ENCODE measurements at regions not wholly inside any gene's neighbourhood (a gene's known extent, or its start where the extent isn't known, plus 50 kb on each side); places are given as distances from the start of the nearest gene placed in this dataset.
"Not testable (repeated sequence)": the region's sequence is repeated elsewhere in the genome, so short reads cannot be mapped to it uniquely, and the experiment has no call there.

DNA sequence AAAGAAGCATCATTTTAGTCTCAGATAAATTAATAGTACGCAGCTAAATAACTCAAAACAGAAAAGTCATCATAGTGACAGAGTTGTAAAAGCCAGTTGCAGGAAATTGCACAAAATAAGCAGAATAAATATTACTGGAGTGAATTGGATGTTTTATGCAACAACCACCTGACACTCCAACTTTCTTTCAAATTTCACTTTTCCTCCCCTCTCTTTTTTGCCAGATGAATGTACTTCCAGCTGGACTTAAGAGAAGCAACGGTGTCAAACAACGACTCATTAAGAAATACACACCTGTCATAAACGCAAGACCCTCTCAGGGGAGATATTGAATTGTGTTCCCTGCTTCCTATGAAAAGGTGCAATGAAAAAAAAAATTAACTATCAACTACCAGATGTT lies 120.2 kb upstream of the HCCS start:
- Histone ChIP-seq H3K4ac (ENCODE audit: low read depth in 1 of 2, low read length in 2 of 2) (no peak overlapping the region), H3K9ac (ENCODE audit: low read length) (no peak overlapping the region), H3K4me2 (ENCODE audit: low read length, poor library complexity, severe bottlenecking) (no peak overlapping the region), H2AK5ac (ENCODE audit: low read length, severe bottlenecking) (no peak overlapping the region), H3K79me1 (replicated peaks; ENCODE audit: low read length, poor library complexity, severe bottlenecking) (no peaks in the 10 kb centered on the region), H3K36me3 (ENCODE audit: control insufficient read depth in 1 of 2, insufficient read depth in 2 of 2, low read depth in 1 of 2, low read length in 2 of 2) (no peaks in the 10 kb centered on the region), H2BK5ac (ENCODE audit: low read depth, low read length, poor library complexity, severe bottlenecking) (no peak overlapping the region), H3K18ac (ENCODE audit: low read depth in 1 of 2, low read length in 2 of 2) (no peak overlapping the region), H3K4me3 (ENCODE audit: insufficient read depth in 1 of 2, low read depth in 1 of 2, low read length in 2 of 2) (no peak overlapping the region), H2AFZ (ENCODE audit: low read depth, low read length) (no peak overlapping the region), H4K8ac (ENCODE audit: low read length) (no peak overlapping the region), H3K4me1 (ENCODE audit: control insufficient read depth, insufficient read depth, low read depth, low read length) (no peaks in the 10 kb centered on the region), H3K27me3 (ENCODE audit: control insufficient read depth in 1 of 2, insufficient read depth in 1 of 2, low read length in 2 of 2) (no peaks in the 10 kb centered on the region), H3K23ac (ENCODE audit: low read length in 2 of 2) (no peak overlapping the region), H3K9me3 (ENCODE audit: control insufficient read depth, low read length) (no peaks in the 10 kb centered on the region), H3K27ac (ENCODE audit: low read length, poor library complexity, severe bottlenecking) (no peak overlapping the region), H2BK12ac (ENCODE audit: low read length in 2 of 2) (no peak overlapping the region), H4K91ac (ENCODE audit: low read length) (no peak overlapping the region), H2BK15ac (ENCODE audit: low read depth, poor library complexity, severe bottlenecking) (no peak overlapping the region), H2BK120ac (ENCODE audit: low read depth, low read length) (no peak overlapping the region), H3K14ac (ENCODE audit: low read length in 2 of 2) (no peak overlapping the region)
- 92% methylated on average over 2 of the region's 4 CpGs for WGBS
- no peak for DNase-seq

DNA sequence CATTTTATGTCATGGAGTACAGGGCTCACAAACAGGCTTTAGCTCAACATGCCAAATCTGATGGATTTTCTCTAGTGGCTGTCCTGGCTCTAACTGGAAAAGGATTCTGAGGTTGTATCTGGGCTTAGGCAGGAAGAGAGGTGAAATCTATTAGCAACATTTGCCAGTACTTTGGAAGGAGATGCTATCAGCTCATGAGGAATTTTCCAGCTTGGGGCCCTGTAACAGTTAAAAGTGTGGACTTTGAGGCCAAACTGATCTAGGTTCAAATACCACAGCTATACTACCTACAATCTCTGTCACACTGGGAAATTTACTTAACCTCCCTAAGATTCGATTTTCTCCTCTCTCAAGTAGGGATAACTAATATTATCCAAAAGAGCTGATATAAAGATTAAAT lies 119.0 kb upstream of the HCCS start:
- WGBS = no CpG with 5 or more reads among the region's 1 CpG

DNA sequence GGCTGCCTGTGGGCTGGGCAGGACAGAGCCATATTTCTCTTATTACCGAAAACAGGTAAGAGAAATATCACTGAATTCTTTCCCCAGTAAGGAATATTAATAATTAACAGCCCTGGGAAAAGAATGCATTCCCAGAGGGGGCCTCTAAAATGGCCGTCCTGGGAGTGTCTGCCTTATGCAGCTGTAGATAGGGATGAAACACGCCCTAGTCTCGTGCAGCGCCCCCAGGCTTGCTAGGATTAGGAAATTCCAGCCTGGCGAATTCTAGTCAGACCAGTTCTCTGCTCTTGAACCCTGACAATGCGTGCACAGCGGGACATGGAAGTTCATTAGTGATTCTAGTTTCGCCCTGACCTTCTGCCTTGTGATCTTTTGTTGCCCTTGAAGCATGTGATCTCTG lies 104.1 kb upstream of the HCCS start:
- H2BK120ac ChIP-seq (ENCODE audit: low read depth, low read length); H3K36me3 ChIP-seq (ENCODE audit: control insufficient read depth in 1 of 2, insufficient read depth in 2 of 2, low read depth in 1 of 2, low read length in 2 of 2); H2BK12ac ChIP-seq (ENCODE audit: low read length in 2 of 2); H3K9ac ChIP-seq (ENCODE audit: low read length); H2BK5ac ChIP-seq (ENCODE audit: low read depth, low read length, poor library complexity, severe bottlenecking); H3K27ac ChIP-seq (ENCODE audit: low read length, poor library complexity, severe bottlenecking); H2AK5ac ChIP-seq (ENCODE audit: low read length, severe bottlenecking); H3K23ac ChIP-seq (ENCODE audit: low read length in 2 of 2); H2AFZ ChIP-seq (ENCODE audit: low read depth, low read length); DNase-seq; H3K4me2 ChIP-seq (ENCODE audit: low read length, poor library complexity, severe bottlenecking); H3K14ac ChIP-seq (ENCODE audit: low read length in 2 of 2); H3K27me3 ChIP-seq (ENCODE audit: control insufficient read depth in 1 of 2, insufficient read depth in 1 of 2, low read length in 2 of 2); H3K79me1 ChIP-seq (replicated peaks; ENCODE audit: low read length, poor library complexity, severe bottlenecking); H3K18ac ChIP-seq (ENCODE audit: low read depth in 1 of 2, low read length in 2 of 2); H3K4me1 ChIP-seq (ENCODE audit: control insufficient read depth, insufficient read depth, low read depth, low read length); H3K4me3 ChIP-seq (ENCODE audit: insufficient read depth in 1 of 2, low read depth in 1 of 2, low read length in 2 of 2); H4K8ac ChIP-seq (ENCODE audit: low read length); H2BK15ac ChIP-seq (ENCODE audit: low read depth, poor library complexity, severe bottlenecking); H4K91ac ChIP-seq (ENCODE audit: low read length); H3K4ac ChIP-seq (ENCODE audit: low read depth in 1 of 2, low read length in 2 of 2); H3K9me3 ChIP-seq (ENCODE audit: control insufficient read depth, low read length): not testable (repeated sequence)
- 92% methylated on average over 2 of the region's 9 CpGs for WGBS

More for the DNA sequence above, 119.0 kb upstream of the HCCS start:
- Histone ChIP-seq H3K36me3 (ENCODE audit: control insufficient read depth in 1 of 2, insufficient read depth in 2 of 2, low read depth in 1 of 2, low read length in 2 of 2) (no peaks in the 10 kb centered on the region), H3K4ac (ENCODE audit: low read depth in 1 of 2, low read length in 2 of 2) (no peak overlapping the region), H3K14ac (ENCODE audit: low read length in 2 of 2) (no peak overlapping the region), H3K4me3 (ENCODE audit: insufficient read depth in 1 of 2, low read depth in 1 of 2, low read length in 2 of 2) (no peak overlapping the region), H3K9ac (ENCODE audit: low read length) (no peak overlapping the region), H2BK12ac (ENCODE audit: low read length in 2 of 2) (no peak overlapping the region), H3K79me1 (replicated peaks; ENCODE audit: low read length, poor library complexity, severe bottlenecking) (no peaks in the 10 kb centered on the region), H3K23ac (ENCODE audit: low read length in 2 of 2) (no peak overlapping the region), H3K27me3 (ENCODE audit: control insufficient read depth in 1 of 2, insufficient read depth in 1 of 2, low read length in 2 of 2) (no peaks in the 10 kb centered on the region), H3K4me1 (ENCODE audit: control insufficient read depth, insufficient read depth, low read depth, low read length) (no peaks in the 10 kb centered on the region), H3K27ac (ENCODE audit: low read length, poor library complexity, severe bottlenecking) (no peak overlapping the region), H4K8ac (ENCODE audit: low read length) (no peak overlapping the region), H2AK5ac (ENCODE audit: low read length, severe bottlenecking) (no peak overlapping the region), H2BK15ac (ENCODE audit: low read depth, poor library complexity, severe bottlenecking) (no peak overlapping the region), H3K18ac (ENCODE audit: low read depth in 1 of 2, low read length in 2 of 2) (no peak overlapping the region), H3K4me2 (ENCODE audit: low read length, poor library complexity, severe bottlenecking) (no peak overlapping the region), H4K91ac (ENCODE audit: low read length) (no peak overlapping the region), H2BK120ac (ENCODE audit: low read depth, low read length) (no peak overlapping the region), H3K9me3 (ENCODE audit: control insufficient read depth, low read length) (no peaks in the 10 kb centered on the region), H2AFZ (ENCODE audit: low read depth, low read length) (no peak overlapping the region), H2BK5ac (ENCODE audit: low read depth, low read length, poor library complexity, severe bottlenecking) (no peak overlapping the region)
- no peak for DNase-seq

DNA sequence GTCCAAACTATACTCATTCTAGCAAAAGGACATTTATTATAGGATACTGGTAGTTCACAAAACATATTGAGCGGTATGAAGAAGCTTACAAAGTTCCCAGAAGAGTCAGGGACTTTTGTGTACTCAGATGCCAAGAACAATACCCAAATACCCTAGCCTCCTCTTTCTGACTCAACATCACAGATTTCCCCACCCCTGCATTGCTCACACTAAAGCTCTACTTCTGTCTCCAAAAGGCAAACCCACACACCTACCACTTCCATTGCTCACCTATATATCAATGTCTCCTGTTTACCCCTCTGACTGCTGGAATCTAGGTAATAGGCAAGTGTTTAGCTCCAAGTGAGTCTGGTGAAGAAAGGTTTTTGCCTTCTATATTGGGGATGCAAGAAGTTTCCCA lies 100.7 kb upstream of the HCCS start:
- no peak overlapping the region for H2BK12ac ChIP-seq (ENCODE audit: low read length in 2 of 2)
- no peaks in the 10 kb centered on the region for H3K27me3 ChIP-seq (ENCODE audit: control insufficient read depth in 1 of 2, insufficient read depth in 1 of 2, low read length in 2 of 2)
- H3K18ac ChIP-seq (ENCODE audit: low read depth in 1 of 2, low read length in 2 of 2) = no peak overlapping the region
- 88% methylated on average over 1 of the region's 1 CpG for WGBS
- no peak overlapping the region for H4K91ac ChIP-seq (ENCODE audit: low read length)
- no peak overlapping the region for H3K4me2 ChIP-seq (ENCODE audit: low read length, poor library complexity, severe bottlenecking)
- H3K4me1 ChIP-seq (ENCODE audit: control insufficient read depth, insufficient read depth, low read depth, low read length) = no peaks in the 10 kb centered on the region
- no peak overlapping the region for H3K4me3 ChIP-seq (ENCODE audit: insufficient read depth in 1 of 2, low read depth in 1 of 2, low read length in 2 of 2)
- no peaks in the 10 kb centered on the region for H3K9me3 ChIP-seq (ENCODE audit: control insufficient read depth, low read length)
- H3K36me3 ChIP-seq (ENCODE audit: control insufficient read depth in 1 of 2, insufficient read depth in 2 of 2, low read depth in 1 of 2, low read length in 2 of 2) = no peaks in the 10 kb centered on the region
- no peak overlapping the region for H2BK5ac ChIP-seq (ENCODE audit: low read depth, low read length, poor library complexity, severe bottlenecking)
- no peak for DNase-seq
- no peak overlapping the region for H3K23ac ChIP-seq (ENCODE audit: low read length in 2 of 2)
- H4K8ac ChIP-seq (ENCODE audit: low read length) = no peak overlapping the region
- H2BK120ac ChIP-seq (ENCODE audit: low read depth, low read length) = no peak overlapping the region
- no peak overlapping the region for H3K4ac ChIP-seq (ENCODE audit: low read depth in 1 of 2, low read length in 2 of 2)
- no peak overlapping the region for H3K9ac ChIP-seq (ENCODE audit: low read length)
- H2AFZ ChIP-seq (ENCODE audit: low read depth, low read length) = no peak overlapping the region
- no peak overlapping the region for H2AK5ac ChIP-seq (ENCODE audit: low read length, severe bottlenecking)
- H3K14ac ChIP-seq (ENCODE audit: low read length in 2 of 2) = no peak overlapping the region
- no peak overlapping the region for H3K27ac ChIP-seq (ENCODE audit: low read length, poor library complexity, severe bottlenecking)
- no peaks in the 10 kb centered on the region for H3K79me1 ChIP-seq (replicated peaks; ENCODE audit: low read length, poor library complexity, severe bottlenecking)
- no peak overlapping the region for H2BK15ac ChIP-seq (ENCODE audit: low read depth, poor library complexity, severe bottlenecking)
